IMR-90 (cell line): ENCODE measurements at regions not wholly inside any gene's neighbourhood (a gene's known extent, or its start where the extent isn't known, plus 50 kb on each side); places are given as distances from the start of the nearest gene placed in this dataset.

Experiments
- ATAC-seq: fragments of 200-7000 bp; cut with Tn5 transposase; 2 replicates; pipeline ENCODE4 v1.9.1; 2020; ENCODE audit warnings: low read depth, mild to moderate bottlenecking, moderate library complexity
- BruUV-seq: library from RNA; stranded (reverse); fragments of 400-500 nt; replicated peaks from 2 replicates; lab custom pipeline; 2021; lab: Mats Ljungman, UMichigan
- CTCF ChIA-PET: fragments of 300-600 bp; formaldehyde crosslinking; extraction: SDS; loops from one replicate; lab custom pipeline; 2021; ENCODE audit warnings: antibody characterized with exemption; lab: Yijun Ruan, JAX
- POLR2A ChIA-PET: fragments of 300-600 bp; sonication (Branson Sonifier 250); formaldehyde crosslinking; loops from one replicate; lab custom pipeline; 2022; ENCODE audit warnings: antibody characterized with exemption; ENCODE audit not compliant: unreplicated experiment; lab: Charles Lee
- DNase-seq: peaks from one replicate; pipeline ENCODE4 v3.0.0; 2013
- H2AFZ ChIP-seq: replicated peaks from 2 replicates; pipeline ENCODE3; 2013; ENCODE audit warnings: low read length, mild to moderate bottlenecking; ENCODE audit not compliant: poor library complexity
- H2AK5ac ChIP-seq: 2 replicates; pipeline ENCODE4 v1.6.1; 2013; ENCODE audit warnings: low read depth, low read length, inconsistent platforms
- H2AK9ac ChIP-seq: replicated peaks from 2 replicates; pipeline ENCODE3; 2013; ENCODE audit warnings: mild to moderate bottlenecking, low read depth, low read length, moderate library complexity; ENCODE audit not compliant: poor library complexity
- H2BK120ac ChIP-seq: 2 replicates; pipeline ENCODE4 v1.6.1; 2013; ENCODE audit warnings: low read depth, low read length, inconsistent platforms
- H2BK15ac ChIP-seq: 3 replicates; pipeline ENCODE4 v1.6.1; 2013; ENCODE audit warnings: low read depth, low read length, inconsistent platforms
- H2BK20ac ChIP-seq: 2 replicates; pipeline ENCODE4 v1.6.1; 2013; ENCODE audit warnings: low read depth, mild to moderate bottlenecking, inconsistent platforms, low read length, moderate library complexity
- H2BK5ac ChIP-seq: 2 replicates; pipeline ENCODE4 v1.6.1; 2013; ENCODE audit warnings: mild to moderate bottlenecking, low read depth, low read length, inconsistent platforms; ENCODE audit not compliant: poor library complexity, severe bottlenecking
- H3K14ac ChIP-seq: replicated peaks from 2 replicates; pipeline ENCODE4 v1.6.1; 2013; ENCODE audit warnings: low read depth, low read length, inconsistent platforms
- H3K18ac ChIP-seq: 2 replicates; pipeline ENCODE4 v1.6.1; 2013; ENCODE audit warnings: low read depth, low read length, control low read depth
- H3K23ac ChIP-seq: 2 replicates; pipeline ENCODE4 v1.6.1; 2013; ENCODE audit warnings: low read depth, low read length, inconsistent platforms
- H3K27ac ChIP-seq: 2 replicates; pipeline ENCODE4 v1.5.1; 2013; ENCODE audit warnings: mild to moderate bottlenecking, control low read depth, low read length; ENCODE audit not compliant: insufficient read depth
- H3K27me3 ChIP-seq: 2 replicates; pipeline ENCODE4 v1.6.1; 2013; ENCODE audit warnings: low read length; ENCODE audit not compliant: control insufficient read depth, insufficient read depth
- H3K36me3 ChIP-seq: 2 replicates; pipeline ENCODE4 v1.6.1; 2013; ENCODE audit warnings: low read length, mixed read lengths; ENCODE audit not compliant: control insufficient read depth, insufficient read depth
- H3K4ac ChIP-seq: 2 replicates; pipeline ENCODE4 v1.6.1; 2013; ENCODE audit warnings: low read depth, low read length, inconsistent platforms
- H3K4me1 ChIP-seq: 2 replicates; pipeline ENCODE4 v1.6.1; 2013; ENCODE audit warnings: low read length, mixed read lengths; ENCODE audit not compliant: control insufficient read depth, insufficient read depth
- H3K4me2 ChIP-seq: 2 replicates; pipeline ENCODE4 v1.6.1; 2013; ENCODE audit warnings: low read depth, mild to moderate bottlenecking, control low read depth, low read length, moderate library complexity
- H3K4me3 ChIP-seq: 2 replicates; pipeline ENCODE4 v1.5.1; 2013; ENCODE audit warnings: low read depth, mild to moderate bottlenecking, control low read depth, low read length, moderate library complexity; ENCODE audit not compliant: insufficient read depth
- H3K56ac ChIP-seq: 2 replicates; pipeline ENCODE4 v1.6.1; 2013; ENCODE audit warnings: low read length, inconsistent platforms; ENCODE audit not compliant: insufficient read depth; ENCODE audit errors: extremely low read depth
- H3K79me1 ChIP-seq, 2 experiments: 2 replicates each; pipeline ENCODE4 v1.6.1; 2013; ENCODE audit warnings: low read length in 2 of 2, inconsistent platforms in 1 of 2, low read depth in 1 of 2
- H3K9ac ChIP-seq: 2 replicates; pipeline ENCODE4 v1.6.1; 2013; ENCODE audit warnings: low read depth, low read length, control low read depth
- H3K9me1 ChIP-seq: 2 replicates; pipeline ENCODE4 v1.6.1; 2013; ENCODE audit warnings: low read length, inconsistent platforms; ENCODE audit not compliant: insufficient read depth
- H3K9me3 ChIP-seq: 2 replicates; pipeline ENCODE4 v1.6.1; 2013; ENCODE audit warnings: low read length; ENCODE audit not compliant: control insufficient read depth, insufficient read depth
- H4K20me1 ChIP-seq: 2 replicates; pipeline ENCODE4 v1.6.1; 2013; ENCODE audit warnings: low read length, inconsistent platforms; ENCODE audit not compliant: insufficient read depth
- H4K5ac ChIP-seq: 2 replicates; pipeline ENCODE4 v1.6.1; 2013; ENCODE audit warnings: mild to moderate bottlenecking, low read depth, low read length, control low read depth
- H4K8ac ChIP-seq, 2 experiments: 2 replicates each; pipeline ENCODE4 v1.6.1; 2013; ENCODE audit warnings: low read depth in 2 of 2, low read length in 2 of 2, control low read depth in 1 of 2, inconsistent platforms in 1 of 2
- H4K91ac ChIP-seq: 2 replicates; pipeline ENCODE4 v1.6.1; 2013; ENCODE audit warnings: low read depth, low read length, inconsistent platforms; ENCODE audit not compliant: insufficient read depth
- BHLHE40 ChIP-seq: fragments of 150-350 bp; IDR thresholded peaks from 2 replicates; pipeline ENCODE4 v1.6.1; 2016; ENCODE audit warnings: mild to moderate bottlenecking, low read depth, low read length
- WGBS, 2 experiments: methylation state at CpG; one replicate each; pipeline versions ENCODE4 v1.1.5 to v1.1.7; 2013; ENCODE audit warnings: missing lambda C conversion rate in 2 of 2; ENCODE audit not compliant: insufficient read length in 1 of 2; ENCODE audit errors: extremely low coverage in 2 of 2; 5-methylcytosine and 5-hydroxymethylcytosine counted together
- dilution Hi-C: fragments of 300-500 bp; cut with HindIII; formaldehyde crosslinking; loops from one replicate; pipeline ENCODE4 v1.14.3; 2018; ENCODE audit warnings: low sequenced_read_pairs; ENCODE audit not compliant: unreplicated experiment
- in situ Hi-C: fragments of 300-500 bp; cut with MboI; formaldehyde crosslinking; loops from 3 replicates; pipeline ENCODE4 v1.14.3; 2019; ENCODE audit warnings: low sequenced_read_pairs, inconsistent platforms, mixed read lengths
- intact Hi-C: fragments of 100-400 bp; cut with micrococcal nuclease; formaldehyde crosslinking; loops from 2 replicates; pipeline ENCODE4 v1.10.0; 2022
- TF ChIP-seq, protein P1 (sequence below): fragments of 150-350 bp; IDR thresholded peaks from 2 replicates; pipeline ENCODE4 v1.6.1; 2016; ENCODE audit warnings: low read depth, mild to moderate bottlenecking, low read length, moderate library complexity, borderline replicate concordance

DNA sequence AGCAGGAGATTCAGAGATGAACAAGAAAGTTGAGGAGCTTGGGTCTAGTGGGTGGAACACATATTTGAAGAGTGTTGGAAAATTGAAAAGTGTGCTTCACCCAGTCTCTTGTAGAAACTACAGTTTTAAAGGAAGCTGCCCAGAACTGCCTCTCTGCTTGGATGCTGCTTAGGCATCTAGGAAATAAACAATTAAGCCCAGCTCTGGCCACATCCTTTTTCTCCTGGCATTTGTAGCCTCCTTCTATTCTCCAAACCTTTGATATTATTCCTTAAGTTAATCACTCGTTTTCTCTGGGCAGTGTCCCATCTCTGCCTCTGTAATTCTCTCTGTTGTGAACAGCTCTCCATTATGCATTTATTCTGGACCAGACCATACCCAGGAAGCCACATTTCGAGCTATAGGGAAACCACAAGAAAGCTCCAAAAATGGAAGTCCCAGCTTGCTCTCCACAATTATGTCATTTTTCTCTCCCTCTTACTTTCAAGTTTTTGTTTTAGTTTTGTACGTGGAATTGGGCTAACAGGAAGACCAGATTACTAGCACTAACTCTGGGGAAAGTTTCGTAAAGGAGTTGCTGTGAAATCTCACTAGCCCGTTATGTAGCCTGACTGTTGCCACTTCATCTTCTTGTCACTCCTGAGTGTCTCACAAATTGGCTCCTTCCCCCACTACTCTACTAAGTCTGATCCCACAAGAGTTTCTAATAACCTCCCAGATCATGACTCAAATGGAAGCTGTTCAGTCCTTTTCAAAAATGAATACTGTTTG lies 102.2 kb downstream of the NTMT2 start:
- Histone ChIP-seq H4K5ac (no peak overlapping the region), H4K91ac (no peak overlapping the region), H2BK15ac (no peak overlapping the region), H3K4me2 (no peak overlapping the region), H3K27me3 (no peaks in the 10 kb centered on the region), H3K79me1 (no peaks in the 10 kb centered on the region), H2BK5ac (no peak overlapping the region), H2BK120ac (0 out of 2 replicates have a peak overlapping the region, but pooled peaks have one; percentile 18), H2AK9ac (no peak overlapping the region), H4K20me1 (no peaks in the 10 kb centered on the region), H2AFZ (no peak overlapping the region), H3K56ac (no peak overlapping the region), H3K4ac (no peak overlapping the region), H3K4me3 (no peak overlapping the region), H3K18ac (no peak overlapping the region), H3K14ac (peak overlapping the region; percentile 9; the same call in 1 of the 2 replicates), H3K9me1 (no peaks in the 10 kb centered on the region), H3K23ac (no peak overlapping the region), H3K27ac (no peak overlapping the region), H3K36me3 (no peaks in the 10 kb centered on the region), H3K9me3 (peaks cover 3% of the 10 kb centered on the region; the same call in 1 of the 2 replicates), H2AK5ac (no peak overlapping the region), H3K4me1 (no peaks in the 10 kb centered on the region), H2BK20ac (no peak overlapping the region), H3K9ac (no peak overlapping the region), H4K8ac (0 out of 4 replicates have a peak overlapping the region, but pooled peaks of 1 of the 2 experiments have one; percentile 14)
- in situ Hi-C loops = no loop called here
- peak; percentile 46 for ATAC-seq
- dilution Hi-C loops = no loop called here
- DNase-seq = no peak
- intact Hi-C loops = no loop called here
- no peak for TF ChIP-seq BHLHE40
- TF ChIP-seq, protein P1, sequence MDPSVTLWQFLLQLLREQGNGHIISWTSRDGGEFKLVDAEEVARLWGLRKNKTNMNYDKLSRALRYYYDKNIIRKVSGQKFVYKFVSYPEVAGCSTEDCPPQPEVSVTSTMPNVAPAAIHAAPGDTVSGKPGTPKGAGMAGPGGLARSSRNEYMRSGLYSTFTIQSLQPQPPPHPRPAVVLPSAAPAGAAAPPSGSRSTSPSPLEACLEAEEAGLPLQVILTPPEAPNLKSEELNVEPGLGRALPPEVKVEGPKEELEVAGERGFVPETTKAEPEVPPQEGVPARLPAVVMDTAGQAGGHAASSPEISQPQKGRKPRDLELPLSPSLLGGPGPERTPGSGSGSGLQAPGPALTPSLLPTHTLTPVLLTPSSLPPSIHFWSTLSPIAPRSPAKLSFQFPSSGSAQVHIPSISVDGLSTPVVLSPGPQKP = no peak
- CTCF ChIA-PET = no interaction called here
- POLR2A ChIA-PET = no interaction called here
- no TSS peak for BruUV-seq
- 14% methylated on average over 1 of the region's 5 CpGs; no CpG with 5 or more reads in 1 of the 2 experiments for WGBS, 2 experiments
